ENCODE measurements at regions not wholly inside any gene's neighbourhood (a gene's known extent, or its start where the extent isn't known, plus 50 kb on each side); places are given as distances from the start of the nearest gene placed in this dataset.

DNA sequence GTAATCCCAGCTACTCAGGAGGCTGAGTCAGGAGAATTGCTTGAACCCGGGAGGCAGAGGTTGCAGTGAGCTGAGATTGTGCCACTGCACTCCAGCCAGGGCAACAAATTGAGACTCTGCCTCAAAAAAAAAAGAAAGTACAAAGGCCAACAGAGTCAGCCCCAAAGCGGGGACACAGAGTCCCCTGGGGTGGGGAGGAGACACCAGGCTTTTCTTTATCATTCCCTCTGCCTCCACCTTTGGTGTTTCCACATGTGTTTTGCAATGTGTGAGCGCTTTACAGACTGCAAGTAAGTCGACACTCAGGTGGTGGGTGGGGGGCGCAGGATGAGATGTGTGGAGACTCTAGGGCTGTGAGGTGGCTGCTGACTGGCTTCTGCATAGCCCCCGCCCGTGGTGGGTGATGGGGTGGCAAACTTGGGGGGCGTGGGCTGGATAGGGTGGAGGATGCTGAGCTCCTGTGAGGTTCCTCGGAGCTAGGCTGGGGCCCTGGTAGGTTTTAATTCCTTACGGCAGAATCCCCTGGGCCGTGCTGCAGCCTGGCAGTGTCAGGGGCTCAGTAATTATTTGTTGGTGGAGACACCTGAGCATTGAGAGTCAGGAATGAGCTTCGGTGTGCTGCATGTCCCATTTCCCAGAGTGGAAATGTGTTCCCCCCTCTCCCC, 177.2 kb downstream of the CTTN start:
- no peak for ATAC-seq

- ATAC-seq: no peak
These were observed 178.9 kb downstream of the CTTN start for GRCh38 chr11:70577258-70577603.

DNA sequence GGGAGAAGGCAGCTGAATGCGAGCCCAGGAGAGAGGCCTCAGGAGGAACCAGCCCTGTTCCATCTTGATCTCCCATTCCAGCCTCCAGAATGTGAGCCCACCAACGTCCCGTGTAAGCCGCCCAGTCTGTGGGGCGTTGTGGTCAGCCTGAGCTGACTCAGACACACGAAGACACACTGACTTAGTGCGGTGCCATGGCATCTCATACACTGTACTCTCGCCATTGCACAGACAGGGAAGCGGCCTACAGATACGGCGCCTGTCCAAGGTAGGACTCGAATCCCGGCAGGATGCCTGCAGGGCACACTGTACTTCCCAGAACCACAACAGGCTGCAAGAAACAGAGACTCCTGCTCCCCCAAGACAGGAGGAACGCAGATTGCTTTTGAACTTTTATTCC, 179.6 kb downstream of the CTTN start:
- no peak for ATAC-seq

DNA sequence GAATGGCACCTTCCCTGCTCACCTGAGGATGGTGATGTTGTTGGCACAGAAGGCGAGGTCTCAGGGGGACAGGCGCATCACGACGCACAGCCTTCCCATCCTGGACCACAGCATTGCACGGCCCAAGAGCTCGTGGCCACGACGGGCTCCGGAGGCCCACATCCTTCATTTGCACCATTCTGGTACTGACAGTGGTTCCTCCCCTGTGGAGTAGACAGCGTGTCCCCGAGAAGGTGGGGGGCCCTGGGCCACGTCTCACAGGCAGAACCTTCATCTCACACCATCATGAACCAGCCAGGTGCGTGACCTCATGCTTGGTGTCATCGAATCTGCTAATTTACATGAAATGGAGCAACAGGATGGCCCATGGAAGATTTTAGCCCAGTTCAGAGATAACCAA, 180.0 kb downstream of the CTTN start:
- no peak for ATAC-seq

- no peak for ATAC-seq
These were observed 180.5 kb downstream of the CTTN start for GRCh38 chr11:70578831-70579230.

DNA sequence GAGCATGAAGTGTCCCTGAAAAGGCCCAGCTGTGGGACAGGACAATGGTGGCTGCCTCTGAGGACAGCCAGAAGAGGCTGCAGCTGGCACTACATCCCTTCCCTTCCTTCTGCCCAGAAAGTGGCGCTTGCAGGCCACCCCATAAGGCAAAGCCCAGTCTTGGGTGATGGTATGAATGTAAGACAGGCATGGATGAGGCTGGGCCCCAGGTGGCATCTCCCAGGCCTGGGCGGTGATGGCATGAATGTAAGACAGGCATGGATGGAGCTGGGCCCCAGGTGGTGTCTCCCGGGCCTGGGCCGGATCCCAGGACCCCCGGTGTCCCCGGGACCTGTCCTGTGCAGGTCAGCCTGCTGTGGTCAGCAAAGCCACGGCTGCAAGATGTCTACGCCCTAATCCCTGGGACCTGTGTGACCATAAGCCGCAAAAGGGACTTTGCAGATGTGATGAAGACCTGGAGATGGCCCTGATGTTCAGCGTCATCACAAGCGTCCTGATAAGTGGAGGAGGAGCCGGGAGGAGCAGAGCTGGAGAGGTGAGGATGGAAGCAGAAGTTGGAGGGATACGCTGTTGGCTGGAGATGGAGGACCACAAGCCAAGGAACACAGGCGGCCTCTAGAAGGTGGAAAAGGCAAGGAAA, 181.1 kb downstream of the CTTN start:
- ATAC-seq: no peak

DNA sequence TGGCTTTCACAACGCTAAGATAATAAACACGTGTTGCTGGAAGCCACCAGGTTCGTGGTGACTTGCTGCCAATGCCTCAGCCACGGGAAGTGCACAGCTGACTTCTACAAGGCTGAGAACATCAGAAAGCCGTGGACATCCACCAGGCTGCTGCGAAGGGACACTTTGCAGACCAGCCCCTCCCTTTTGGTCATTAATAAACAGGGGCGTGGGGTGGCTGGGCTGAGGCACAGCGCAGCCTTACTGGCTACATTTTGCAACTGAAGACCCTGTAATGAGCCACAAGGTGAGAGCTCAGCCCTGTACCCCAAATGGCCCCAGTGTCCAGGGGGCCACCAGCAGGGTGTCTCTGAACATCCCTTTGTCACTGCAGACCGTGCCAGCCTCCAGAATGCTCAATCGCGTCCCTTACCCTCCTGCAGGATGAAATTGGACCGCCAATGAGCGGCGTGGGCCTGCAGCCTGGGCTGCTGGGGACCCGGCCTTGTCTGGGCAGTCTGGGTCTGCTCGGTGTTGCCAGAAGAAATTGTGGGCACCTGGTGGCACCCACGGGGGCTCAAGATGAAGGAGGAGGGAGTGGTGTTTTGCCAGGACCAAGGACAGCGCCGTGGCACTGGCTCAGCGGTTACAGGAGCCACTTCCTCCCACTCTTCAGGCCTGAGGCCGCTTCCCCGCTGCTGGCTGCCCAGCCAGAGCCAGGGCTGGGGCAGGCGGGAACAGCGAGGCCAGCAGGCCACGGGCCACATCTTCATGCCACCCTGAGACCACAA, 181.9 kb downstream of the CTTN start:
- ATAC-seq: no peak

GRCh38 chr11:70581991-70582885, 183.9 kb downstream of the CTTN start:
- no peak for ATAC-seq

- no peak for ATAC-seq
These were observed 184.7 kb downstream of the CTTN start for GRCh38 chr11:70582886-70583641.

DNA sequence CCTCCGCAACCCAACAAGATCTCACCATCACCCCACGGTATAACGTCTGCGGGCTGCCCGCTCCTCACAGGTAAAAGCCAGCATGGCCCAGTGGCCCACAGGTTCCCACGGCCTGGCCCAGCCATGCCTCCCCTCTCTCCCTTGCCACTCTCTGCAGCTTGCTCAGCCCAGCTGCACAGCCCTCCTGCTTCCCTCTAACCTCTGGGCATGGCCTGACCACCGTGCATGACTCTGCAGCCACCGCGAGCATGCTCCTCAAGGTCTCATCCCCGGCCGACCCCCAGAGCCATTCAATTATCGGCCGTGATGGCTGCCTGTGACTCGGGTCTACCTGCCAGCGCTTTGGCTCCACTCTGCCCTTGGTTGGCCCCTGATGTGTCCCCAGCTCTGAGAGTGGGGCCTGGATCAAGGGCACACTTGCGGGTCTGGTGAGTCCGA, 185.5 kb downstream of the CTTN start:
- ATAC-seq: no peak

- ATAC-seq: no peak
These were observed 186.3 kb downstream of the CTTN start for GRCh38 chr11:70584498-70585235.

DNA sequence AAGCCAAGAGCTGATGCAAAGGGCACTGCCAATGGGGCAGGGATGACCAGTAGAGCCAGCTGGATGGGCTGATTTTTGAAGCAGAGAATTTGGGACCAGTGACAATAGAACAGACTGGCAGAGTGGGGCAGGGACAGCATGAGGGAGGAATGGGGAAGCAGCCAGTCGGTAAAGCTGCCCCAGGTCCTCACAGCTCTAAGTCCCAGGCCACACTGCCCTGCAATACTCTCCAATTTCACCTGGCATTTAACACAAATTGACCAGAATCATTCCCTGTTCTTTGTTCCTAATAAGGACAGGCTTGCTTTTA, 186.9 kb downstream of the CTTN start:
- no peak for ATAC-seq

DNA sequence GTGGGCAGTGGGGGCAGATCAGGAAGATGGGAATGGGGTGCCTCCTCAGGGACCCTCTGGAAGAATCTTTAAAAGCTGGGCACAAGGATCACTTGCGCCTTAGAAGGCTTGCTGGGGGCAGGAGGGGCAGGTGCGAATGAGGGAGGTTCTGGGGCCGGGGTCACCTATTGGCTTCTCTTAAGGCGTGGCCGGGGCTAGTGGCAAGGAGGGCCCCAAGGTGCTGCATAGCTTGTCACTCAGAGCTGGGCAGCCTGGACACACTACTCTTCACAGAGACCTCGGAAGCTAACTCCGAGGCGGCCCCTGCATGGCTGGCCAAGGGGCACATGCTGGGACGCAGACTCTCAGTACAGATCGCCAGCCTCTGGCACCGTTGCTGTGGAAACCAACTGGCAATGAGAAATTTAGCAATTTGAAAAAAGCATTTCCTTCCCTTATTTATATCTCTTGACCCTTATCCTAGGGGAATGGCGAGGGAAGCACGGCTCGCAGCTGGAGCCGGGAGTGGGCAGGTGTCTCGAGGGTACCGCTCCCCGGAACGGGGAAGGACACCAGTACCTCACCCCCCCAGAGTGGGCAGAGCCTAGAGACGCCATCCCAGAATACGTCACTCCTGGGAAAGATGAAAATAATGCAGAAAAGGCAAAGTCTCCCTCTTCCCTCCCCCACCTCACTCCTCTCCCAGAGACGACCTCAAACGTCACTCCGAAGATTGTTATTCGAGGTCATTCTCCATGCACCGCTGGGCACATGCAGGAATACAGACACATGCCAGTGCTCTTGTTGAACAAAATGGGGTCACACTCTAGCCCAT, 188.1 kb downstream of the CTTN start:
- no peak for ATAC-seq

- ATAC-seq: no peak
These were observed 188.7 kb downstream of the CTTN start for GRCh38 chr11:70587075-70587389.

DNA sequence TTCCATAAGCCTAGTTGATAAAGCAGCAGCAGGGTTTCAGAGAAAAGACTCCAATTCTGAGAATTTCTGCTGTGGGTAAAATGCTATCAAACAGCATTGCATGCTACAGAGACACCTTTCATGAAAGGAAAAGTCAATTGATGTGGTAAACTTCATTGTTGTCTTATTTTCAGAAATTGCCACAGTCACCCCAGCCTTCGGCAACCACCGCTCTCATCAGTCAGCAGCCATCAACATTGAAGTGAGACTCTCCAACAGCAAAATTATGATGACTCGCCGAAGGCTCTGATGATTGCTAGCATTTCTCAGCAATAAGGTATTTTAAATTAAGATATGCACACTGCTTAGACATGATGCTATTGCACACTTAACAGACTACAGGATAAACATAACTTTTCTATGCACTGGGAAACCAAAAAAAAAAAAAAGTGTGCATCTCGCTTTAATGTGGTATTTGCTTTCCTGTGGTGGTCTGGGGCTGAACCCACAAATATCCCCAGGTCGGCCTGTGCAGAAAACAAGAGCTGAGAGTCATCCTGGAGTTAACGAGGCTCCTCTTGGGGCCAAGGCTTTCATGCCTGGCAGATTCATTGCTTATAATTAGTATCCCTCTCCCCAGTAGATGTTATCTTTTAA, 192.1 kb downstream of the CTTN start:
- no peak for ATAC-seq

DNA sequence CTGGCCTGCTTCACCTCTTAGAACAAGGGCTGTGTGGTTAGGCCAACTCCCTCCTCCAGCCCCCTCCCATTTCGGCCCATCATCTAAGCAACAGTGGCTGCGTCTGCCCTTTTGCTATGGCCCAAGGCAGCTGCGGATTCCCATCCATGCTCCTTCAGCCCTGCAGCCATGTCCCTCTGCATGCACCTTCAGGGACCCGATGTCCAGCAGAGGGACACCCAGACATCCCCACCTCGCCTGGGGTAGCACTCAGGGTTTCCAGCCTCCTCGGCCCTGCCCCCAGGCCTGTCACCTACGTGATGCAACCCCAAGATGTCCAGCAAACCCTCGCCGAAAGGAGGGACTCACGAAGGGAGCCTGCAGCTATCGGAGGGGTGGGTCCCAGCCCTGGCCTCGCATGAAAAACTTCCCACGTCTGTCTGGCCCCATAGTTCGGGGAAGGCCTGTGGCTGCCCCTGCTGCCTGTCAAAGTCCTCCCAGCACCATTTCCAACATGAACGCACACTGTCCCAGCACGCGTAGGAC, 194.4 kb downstream of the CTTN start:
- no peak for ATAC-seq

GRCh38 chr11:70593446-70593983, 195.2 kb downstream of the CTTN start:
- no peak for ATAC-seq

- ATAC-seq: no peak
These were observed 195.7 kb downstream of the CTTN start for GRCh38 chr11:70594031-70594430.

GRCh38 chr11:70594606-70595005, 196.3 kb downstream of the CTTN start:
- no peak for ATAC-seq

- ATAC-seq: no peak
These were observed 196.7 kb downstream of the CTTN start for GRCh38 chr11:70595016-70595415.
